T-helper 1 cell treated with Interleukin-12 subunit alpha and Interleukin-12 subunit beta and Interleukin-4 antibody, amounts not matched to agents 30 ng/mL and 1 ng/mL, for 36 hours (primary cell): ENCODE measurements at regions not wholly inside any gene's neighbourhood (a gene's known extent, or its start where the extent isn't known, plus 50 kb on each side); places are given as distances from the start of the nearest gene placed in this dataset.
"Not testable (repeated sequence)": the region's sequence is repeated elsewhere in the genome, so short reads cannot be mapped to it uniquely, and the experiment has no call there.

Experiments
- intact Hi-C: fragments of 100-400 bp; cut with micrococcal nuclease; formaldehyde crosslinking; loops from one replicate; pipeline ENCODE4 v1.15.1; 2024

DNA sequence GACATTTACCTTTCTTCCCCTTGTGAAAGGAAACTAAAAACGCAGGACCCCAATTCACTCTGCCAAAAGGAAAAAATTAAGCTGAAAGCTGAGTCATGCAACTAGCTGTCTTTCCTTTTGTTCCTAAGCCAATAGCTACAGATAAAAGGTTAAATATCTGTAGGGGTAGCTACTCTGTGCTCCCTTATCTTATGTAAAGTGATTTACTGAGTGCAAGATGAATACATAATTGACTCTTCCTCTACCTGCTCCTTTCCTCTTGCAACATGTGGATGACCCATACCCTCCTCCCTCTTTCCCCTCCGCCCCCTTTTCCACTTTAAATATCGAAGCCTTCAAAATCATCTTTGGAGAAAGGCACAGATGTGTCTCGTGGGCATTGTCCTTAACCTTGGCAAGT lies 68.0 kb upstream of the ZNF157 start:
- intact Hi-C loops: no loop called here

DNA sequence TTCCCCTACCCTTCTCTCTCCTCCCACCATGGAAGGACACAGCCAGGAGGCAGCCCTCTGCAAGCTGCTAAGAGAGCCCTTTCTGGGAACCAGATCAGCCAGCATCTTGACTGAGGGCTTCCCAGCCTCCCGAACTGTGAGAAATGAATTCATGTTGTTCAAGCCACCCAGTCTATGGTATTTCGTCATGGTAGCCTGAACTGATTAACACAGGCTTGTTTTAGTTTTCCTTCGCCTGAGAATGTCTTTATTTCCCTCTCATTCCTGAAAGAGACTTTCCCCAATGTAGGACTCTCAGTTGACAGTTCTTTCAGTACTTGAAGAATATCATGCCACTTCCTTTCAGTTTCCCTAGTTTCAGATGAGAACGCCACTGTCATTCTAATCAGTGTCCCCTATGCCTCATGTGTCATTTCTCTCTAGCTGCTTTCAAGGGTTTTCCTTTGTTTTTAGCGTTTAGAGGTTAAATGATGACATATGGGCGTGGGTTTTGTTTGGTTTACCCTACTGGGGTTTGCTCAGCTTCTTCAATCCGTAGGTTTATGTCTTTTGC lies 63.8 kb upstream of the ZNF157 start:
- intact Hi-C loops: not testable (repeated sequence)

DNA sequence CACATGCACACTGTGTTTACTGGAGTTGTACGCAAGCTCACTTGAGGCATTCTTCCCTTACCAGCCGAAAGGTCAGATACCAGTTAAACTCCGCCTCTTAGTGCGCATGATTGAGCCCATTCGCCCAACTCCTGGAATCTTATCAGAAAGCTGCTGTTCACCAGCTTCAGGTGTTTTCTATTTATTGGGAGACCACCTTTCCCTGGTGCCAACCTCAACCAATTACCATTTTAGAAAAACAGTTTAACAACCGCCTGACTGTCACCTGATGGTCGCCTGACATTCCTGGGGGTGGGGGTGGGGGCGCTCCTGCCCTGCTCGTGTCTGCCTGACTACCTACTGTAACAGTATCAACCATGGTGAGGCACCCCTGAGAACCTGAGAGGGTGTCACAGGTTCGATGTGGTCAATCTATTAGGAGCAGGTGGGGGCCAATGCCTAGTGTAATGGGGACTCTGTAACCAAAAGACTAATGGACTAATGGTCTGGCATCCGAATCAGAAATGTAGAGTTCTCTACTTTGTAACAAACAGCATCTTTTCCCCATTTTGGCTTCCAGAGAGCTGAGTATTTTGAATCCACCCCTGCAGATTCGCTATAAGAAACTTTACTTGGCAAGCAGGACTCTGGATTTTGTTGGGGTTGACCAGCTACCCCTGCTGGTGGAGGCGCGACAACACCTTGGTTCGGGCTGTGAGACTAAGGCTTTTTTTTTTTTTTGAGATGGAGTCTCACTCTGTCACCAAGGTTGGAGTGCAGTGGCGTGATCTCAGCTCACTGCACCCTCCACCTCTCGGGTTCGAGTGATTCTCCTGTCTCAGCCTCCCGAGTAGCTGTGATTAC lies 58.2 kb upstream of the ZNF157 start:
- intact Hi-C loops: loop anchor here (1.0 to 5.0 kb wide), 5 partner anchors 65 to 211 kb away; partner anchors contain the start of genes CDK16, UBA1 and USP11

DNA sequence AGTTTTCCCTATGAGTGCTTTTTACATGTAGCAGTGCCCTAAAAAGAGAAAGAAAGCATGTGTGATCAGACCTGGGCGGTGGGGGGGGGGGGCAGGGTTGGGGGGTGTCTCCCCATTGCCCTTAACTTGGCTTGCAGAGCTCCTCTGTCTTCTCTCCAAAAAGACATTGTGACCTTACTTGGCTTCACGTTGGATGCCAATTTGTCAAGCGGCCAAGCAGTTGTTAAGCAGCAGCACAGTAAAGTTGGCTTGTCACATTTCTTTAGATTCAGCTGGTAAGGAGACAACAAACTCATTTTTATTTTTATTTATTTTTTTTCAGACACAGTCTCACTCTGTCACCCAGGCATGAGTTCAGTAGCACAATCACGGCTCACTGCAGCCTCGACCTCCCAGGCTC lies 57.3 kb upstream of the ZNF157 start:
- intact Hi-C loops: loop anchor here (2.0 to 5.0 kb wide), 3 partner anchors 66 to 210 kb away; partner anchors contain the start of gene USP11

DNA sequence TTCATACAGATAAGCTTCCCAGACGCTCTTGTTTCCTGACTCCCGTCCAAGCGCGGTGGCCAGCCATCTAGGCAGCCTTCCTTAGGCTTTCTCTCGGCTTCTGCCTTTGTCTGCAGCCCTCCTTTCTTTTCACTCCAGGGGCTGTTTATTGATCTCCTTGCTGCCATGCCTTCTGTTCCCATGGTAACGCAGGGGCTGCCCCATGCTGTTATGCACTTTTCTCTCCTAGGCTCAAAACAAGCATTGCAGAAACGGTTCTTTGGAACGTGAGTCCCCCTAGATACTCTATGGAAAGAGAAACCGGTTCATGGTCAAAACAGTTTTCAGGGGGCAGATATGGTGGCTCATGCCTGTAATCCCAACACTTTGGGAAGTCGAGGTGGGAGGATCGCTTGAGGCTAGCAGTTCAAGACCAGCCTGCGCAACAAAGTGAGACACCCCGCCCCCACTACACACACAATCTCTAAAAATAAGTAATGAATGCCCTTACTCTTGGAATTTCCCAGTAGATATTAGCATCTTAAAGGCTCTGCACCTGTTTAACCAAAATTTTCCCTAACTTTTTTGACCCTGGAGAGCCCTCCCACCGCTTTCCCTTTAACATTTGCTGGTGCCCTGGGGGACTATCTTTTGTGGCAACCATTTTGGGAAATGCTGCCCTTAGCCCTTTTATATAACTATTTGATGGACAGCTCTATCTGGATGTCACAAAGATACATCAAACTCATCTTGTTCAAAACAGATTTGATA lies 53.9 kb upstream of the ZNF157 start:
- intact Hi-C loops: no loop called here
